GM19463 (cell line): ENCODE measurements at regions not wholly inside any gene's neighbourhood (a gene's known extent, or its start where the extent isn't known, plus 50 kb on each side); places are given as distances from the start of the nearest gene placed in this dataset.
"Not testable (repeated sequence)": the region's sequence is repeated elsewhere in the genome, so short reads cannot be mapped to it uniquely, and the experiment has no call there.

Source experiments
- ATAC-seq: cut with Tn5 transposase; IDR thresholded peaks from one replicate; pipeline ENCODE4 v1.9.1; 2021; ENCODE audit warnings: mild to moderate bottlenecking, moderate library complexity; ENCODE audit not compliant: unreplicated experiment

- ATAC-seq, result no peak
These were observed 147.6 kb upstream of the BARHL2 start for GRCh38 chr1:90864681-90865080.

GRCh38 chr1:90862782-90863181 is 145.7 kb upstream of the BARHL2 start:
- ATAC-seq, result no peak

- ATAC-seq, result not testable (repeated sequence)
These were observed 144.3 kb upstream of the BARHL2 start for GRCh38 chr1:90861421-90861820.

- ATAC-seq, result no peak
These were observed 139.4 kb upstream of the BARHL2 start for GRCh38 chr1:90856463-90857007.

GRCh38 chr1:90854397-90854924 is 137.4 kb upstream of the BARHL2 start:
- ATAC-seq, result no peak

- ATAC-seq, result no peak
These were observed 134.6 kb upstream of the BARHL2 start for GRCh38 chr1:90851711-90852050.

- ATAC-seq, result peak; percentile 98
These were observed 134.0 kb upstream of the BARHL2 start for GRCh38 chr1:90850898-90851710.

- no peak for ATAC-seq
These were observed 133.2 kb upstream of the BARHL2 start for GRCh38 chr1:90850181-90850897.

- no peak for ATAC-seq
These were observed 124.4 kb upstream of the BARHL2 start for GRCh38 chr1:90841473-90841872.

GRCh38 chr1:90840352-90840751 is 123.2 kb upstream of the BARHL2 start:
- no peak for ATAC-seq

GRCh38 chr1:90839323-90839722 is 122.2 kb upstream of the BARHL2 start:
- ATAC-seq, result no peak

GRCh38 chr1:90838720-90839119 is 121.6 kb upstream of the BARHL2 start:
- ATAC-seq, result no peak

GRCh38 chr1:90837420-90837819 is 120.3 kb upstream of the BARHL2 start:
- no peak for ATAC-seq

GRCh38 chr1:90836345-90836679 is 119.2 kb upstream of the BARHL2 start:
- no peak for ATAC-seq

- ATAC-seq, result no peak
These were observed 118.7 kb upstream of the BARHL2 start for GRCh38 chr1:90835661-90836344.

- no peak for ATAC-seq
These were observed 118.0 kb upstream of the BARHL2 start for GRCh38 chr1:90834886-90835660.

- ATAC-seq, result no peak
These were observed 117.3 kb upstream of the BARHL2 start for GRCh38 chr1:90834354-90834885.

- ATAC-seq, result no peak
These were observed 116.5 kb upstream of the BARHL2 start for GRCh38 chr1:90833466-90834110.

GRCh38 chr1:90831910-90832309 is 114.8 kb upstream of the BARHL2 start:
- ATAC-seq, result no peak

GRCh38 chr1:90826834-90827233 is 109.7 kb upstream of the BARHL2 start:
- no peak for ATAC-seq
